HG02852 (cell line): ENCODE measurements at regions not wholly inside any gene's neighbourhood (a gene's known extent, or its start where the extent isn't known, plus 50 kb on each side); places are given as distances from the start of the nearest gene placed in this dataset.

Experiments
- ATAC-seq: cut with Tn5 transposase; IDR thresholded peaks from one replicate; pipeline ENCODE4 v1.9.1; 2021; ENCODE audit warnings: mild to moderate bottlenecking, moderate library complexity; ENCODE audit not compliant: unreplicated experiment

DNA sequence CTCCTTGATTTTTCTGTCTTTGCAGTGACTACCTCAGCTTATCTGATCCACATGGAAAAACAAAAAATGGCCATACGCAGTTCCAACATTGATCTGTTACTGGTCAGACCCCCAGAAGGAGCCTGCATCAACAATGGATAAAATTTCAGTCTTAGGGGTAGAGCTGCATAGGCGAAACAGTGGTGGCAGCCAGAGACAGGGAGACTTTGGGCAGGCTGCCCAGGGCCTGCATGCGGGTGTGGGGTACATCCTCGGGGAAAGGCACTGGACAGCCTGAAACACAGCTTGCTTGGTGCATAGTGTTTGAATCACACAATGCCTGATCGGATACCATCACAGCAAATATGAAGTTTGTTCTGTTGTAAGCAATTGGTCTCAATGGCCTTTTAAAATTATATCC, 847.8 kb downstream of the QKI start:
- no peak for ATAC-seq

DNA sequence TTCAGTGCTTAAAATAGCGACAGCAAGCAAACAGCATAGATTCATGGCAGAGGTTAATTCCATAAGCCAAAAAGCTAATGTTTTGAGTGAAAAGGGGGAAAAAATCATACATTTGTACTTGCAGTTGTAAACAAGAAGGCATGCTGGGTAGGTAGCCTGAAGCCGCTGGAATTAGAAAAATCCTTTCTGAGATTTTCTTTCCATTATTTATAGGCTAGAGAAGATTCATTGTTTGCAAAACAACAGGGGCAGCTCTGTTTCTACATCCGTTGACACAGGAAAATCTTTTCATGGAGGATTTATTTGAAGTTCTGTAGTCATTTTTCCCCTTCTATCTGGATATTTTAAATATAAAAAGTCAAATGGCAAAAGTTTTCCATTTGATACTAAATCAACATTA, 843.9 kb downstream of the QKI start:
- ATAC-seq: no peak

GRCh38 chr6:164252948-164253347, 838.4 kb downstream of the QKI start:
- no peak for ATAC-seq

DNA sequence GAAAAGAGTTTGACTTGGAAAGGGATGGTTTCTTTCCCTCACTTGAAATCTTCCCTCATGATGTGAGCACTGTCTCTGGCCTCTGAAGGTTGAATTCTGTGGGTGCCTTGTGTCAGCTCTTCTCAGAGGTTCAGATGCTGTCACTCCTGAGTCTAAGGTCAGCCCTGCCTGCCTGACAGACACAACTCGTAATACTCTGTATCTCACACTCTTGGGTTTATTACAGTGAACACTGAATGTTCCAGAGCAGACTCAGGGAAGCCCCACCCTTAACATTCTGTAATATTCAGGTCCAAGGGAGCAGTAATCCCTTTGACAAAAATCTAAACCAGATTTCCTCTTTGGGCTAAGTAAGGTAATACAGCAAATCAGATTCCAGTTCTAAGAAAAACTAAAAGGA, 837.8 kb downstream of the QKI start:
- ATAC-seq: no peak

GRCh38 chr6:164247106-164247505, 832.6 kb downstream of the QKI start:
- ATAC-seq: no peak

DNA sequence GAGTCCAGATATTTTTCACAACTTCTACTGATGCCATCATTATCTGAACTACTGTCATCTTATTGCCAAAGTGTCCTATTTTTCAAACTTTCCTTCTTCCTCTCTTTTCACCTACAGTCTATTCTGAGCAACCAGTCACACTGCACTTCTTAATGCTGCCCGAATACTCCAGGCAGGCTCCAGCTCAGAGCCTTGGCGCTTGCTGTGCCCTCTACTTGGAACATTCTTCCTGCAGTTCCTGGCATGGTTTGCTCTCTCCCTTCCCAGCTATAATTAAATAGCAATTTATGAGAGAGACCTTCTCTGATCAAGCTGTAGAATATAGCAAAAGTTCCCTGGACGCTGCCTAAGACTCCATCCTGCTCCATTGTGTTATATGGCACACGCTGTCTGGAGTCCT, 831.6 kb downstream of the QKI start:
- no peak for ATAC-seq

DNA sequence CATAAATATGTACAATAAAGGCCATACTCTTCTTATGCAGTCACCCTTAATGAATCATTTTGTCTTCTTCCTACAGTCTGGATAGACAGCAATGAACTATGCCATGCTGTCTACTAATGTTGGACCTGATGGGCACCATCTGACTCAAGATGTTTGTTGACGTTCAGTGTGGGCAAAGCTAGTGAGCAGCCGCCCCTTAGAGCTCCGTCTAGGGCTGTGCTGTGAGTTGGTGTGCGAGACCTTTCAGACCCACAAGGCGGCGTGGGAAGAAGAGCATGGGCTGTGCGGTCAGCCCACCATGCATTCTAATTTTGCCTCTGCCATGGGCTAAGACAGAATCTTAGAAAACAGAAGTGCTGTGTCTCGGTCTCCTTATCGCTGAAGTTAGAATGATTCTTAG, 829.4 kb downstream of the QKI start:
- ATAC-seq: no peak

DNA sequence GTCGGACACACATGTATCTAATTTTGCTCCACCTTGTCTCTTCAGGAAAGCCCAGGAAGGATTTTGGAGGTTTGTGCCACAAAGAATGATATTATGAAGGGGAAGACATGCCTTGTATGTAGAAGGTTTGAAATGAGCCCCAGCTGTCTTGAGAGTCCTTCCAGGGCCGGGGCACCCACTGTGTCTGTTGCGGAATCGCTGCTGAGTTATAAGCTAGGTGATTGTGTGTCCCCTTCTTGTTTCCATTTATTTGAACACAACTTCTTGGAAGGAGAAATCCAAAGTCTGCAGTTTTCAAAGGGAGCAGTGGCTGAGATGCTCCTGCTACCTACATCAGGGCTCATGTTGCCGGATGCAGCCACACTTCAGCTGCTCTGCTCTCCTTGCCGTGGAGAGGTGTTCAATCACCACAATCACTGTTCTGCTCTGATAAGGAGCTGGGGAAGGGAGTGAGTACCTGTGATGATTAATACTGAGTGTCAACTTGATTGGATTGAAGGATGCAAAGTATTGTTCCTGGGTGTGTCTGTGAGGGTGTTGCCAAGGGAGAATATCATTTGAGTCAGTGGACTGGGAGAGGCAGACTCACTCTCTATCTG, 828.6 kb downstream of the QKI start:
- ATAC-seq: no peak

- no peak for ATAC-seq
These were observed 816.3 kb downstream of the QKI start for GRCh38 chr6:164230804-164231203.

GRCh38 chr6:164230259-164230658, 815.7 kb downstream of the QKI start:
- no peak for ATAC-seq

DNA sequence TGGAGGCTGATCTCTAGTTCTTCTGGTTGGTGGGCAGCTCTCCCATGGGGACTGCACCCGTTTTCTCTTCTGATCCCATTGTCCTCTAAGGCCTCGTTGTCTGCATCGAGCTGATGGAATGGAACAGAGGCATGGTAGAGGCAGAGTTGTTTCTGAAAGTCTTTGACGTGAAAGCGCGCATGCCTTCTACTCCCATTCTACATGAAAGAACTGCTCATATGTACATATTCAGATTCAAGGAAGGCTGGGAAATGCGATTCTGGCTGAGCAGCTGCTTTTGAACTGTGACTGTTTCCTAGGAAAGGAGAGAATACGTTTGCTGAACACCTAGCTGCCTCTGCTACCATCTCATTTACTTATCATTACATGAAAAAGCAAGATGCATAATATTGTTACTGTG, 815.2 kb downstream of the QKI start:
- no peak for ATAC-seq

GRCh38 chr6:164227952-164228522, 813.5 kb downstream of the QKI start:
- ATAC-seq: no peak

DNA sequence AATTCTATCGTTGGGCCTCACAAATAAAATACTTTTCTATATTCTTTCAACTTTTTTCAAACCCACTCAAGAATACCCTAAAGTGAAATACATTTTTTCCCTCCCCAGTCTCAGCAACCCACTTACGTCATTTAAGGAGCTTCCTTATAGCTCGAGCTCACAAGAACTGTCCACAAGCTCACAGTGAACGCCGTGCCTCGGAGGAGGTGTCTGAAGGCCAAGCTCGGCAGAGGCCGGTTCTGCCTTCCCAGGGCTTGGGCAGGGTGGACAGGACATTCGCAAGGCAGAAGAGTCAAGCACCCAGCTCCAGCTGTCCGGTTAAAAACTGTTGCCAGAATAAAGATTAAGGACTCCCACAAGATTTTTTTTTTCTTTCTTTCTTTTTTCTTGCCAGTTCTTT, 802.3 kb downstream of the QKI start:
- no peak for ATAC-seq

- ATAC-seq: no peak
These were observed 801.9 kb downstream of the QKI start for GRCh38 chr6:164216368-164216767.

GRCh38 chr6:164214066-164214465, 799.5 kb downstream of the QKI start:
- no peak for ATAC-seq

- ATAC-seq: no peak
These were observed 796.7 kb downstream of the QKI start for GRCh38 chr6:164211254-164211653.

GRCh38 chr6:164210783-164211182, 796.3 kb downstream of the QKI start:
- no peak for ATAC-seq

DNA sequence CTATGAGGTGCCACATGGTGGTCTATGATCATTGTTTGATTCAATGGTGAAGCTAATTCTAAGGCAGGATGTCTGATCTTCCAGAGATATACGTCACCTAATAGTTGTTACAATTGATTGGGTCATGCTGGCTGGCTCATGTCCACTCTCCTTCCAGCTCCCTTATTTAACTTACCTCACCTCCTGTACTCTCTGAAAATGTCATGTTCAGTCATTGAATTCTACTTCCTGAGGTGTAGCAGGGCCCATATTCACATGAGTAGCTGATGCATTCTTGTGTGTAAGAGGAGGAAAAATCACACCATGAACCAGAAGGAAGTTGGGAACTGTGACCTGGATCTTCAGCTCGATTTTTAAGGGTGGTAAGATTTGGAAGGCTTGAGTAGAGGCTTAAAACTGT, 795.8 kb downstream of the QKI start:
- no peak for ATAC-seq

DNA sequence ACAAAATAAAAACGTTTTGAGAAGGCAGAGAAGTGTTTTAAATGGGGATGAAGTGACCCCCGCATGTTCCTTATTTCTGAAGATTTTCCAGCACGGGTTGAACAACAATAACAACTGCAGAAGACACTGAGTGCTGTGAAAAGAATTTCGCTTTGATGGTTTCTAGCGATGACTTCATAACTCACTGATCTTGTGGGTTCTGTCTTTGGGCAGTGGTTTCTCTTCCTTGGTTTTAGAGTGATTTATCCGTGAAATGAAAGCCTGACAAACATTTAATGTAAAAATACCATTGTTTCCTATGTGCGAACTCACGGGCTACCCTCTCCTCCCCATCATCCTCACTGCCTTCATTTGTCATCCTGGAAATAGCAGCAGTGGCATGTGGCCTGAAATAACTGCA, 793.9 kb downstream of the QKI start:
- no peak for ATAC-seq

GRCh38 chr6:164206807-164207423, 792.4 kb downstream of the QKI start:
- ATAC-seq: no peak

DNA sequence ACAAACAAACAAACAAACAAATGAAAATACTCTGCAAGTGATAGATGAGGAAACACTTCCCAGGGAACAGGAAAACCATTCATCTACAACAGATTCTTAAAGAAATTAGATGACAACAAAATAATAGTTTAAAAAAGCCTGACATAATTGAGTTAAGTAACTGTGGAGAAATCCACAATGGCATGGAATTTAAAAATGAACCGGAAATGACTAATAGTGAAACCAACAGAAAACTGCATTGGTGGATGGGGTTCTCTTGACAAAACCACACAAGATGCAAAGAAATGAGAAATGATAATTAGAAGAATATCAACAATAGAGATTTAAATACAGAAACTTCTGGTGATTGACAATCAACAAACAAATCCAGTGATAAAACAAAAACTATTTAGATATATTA, 785.6 kb downstream of the QKI start:
- ATAC-seq: no peak

DNA sequence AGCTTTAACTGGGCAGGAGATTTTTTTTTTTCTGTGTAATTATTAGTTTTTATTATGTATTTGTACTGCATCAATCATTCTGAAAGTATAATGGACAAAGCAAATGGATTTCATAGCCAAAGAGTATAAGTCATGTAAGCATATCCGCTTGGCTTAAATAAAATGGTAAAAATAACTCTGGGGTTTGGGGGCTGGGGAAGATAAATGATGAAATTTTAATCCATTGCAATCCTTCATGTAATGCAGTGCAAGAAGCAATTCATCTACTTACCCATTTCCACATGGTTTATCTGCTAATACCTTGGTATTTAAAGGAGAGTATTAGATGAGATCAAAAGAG, 781.4 kb downstream of the QKI start:
- no peak for ATAC-seq
